ENCODE measurements at regions not wholly inside any gene's neighbourhood (a gene's known extent, or its start where the extent isn't known, plus 50 kb on each side); places are given as distances from the start of the nearest gene placed in this dataset.
"Not testable (repeated sequence)": the region's sequence is repeated elsewhere in the genome, so short reads cannot be mapped to it uniquely, and the experiment has no call there.

- not testable (repeated sequence) for DNase-seq (ENCODE audit: low spot score)
Measured at GRCh38 chr5:88615767-88616166, 267.2 kb downstream of the MEF2C start.

GRCh38 chr5:88613051-88613450 is 269.9 kb downstream of the MEF2C start:
- no peak for DNase-seq (ENCODE audit: low spot score)

GRCh38 chr5:88610586-88610985 is 272.4 kb downstream of the MEF2C start:
- no peak for DNase-seq (ENCODE audit: low spot score)

- DNase-seq (ENCODE audit: low spot score), result no peak
Measured at GRCh38 chr5:88607492-88607891, 275.5 kb downstream of the MEF2C start.

- DNase-seq (ENCODE audit: low spot score), result no peak
Measured at GRCh38 chr5:88606626-88607025, 276.4 kb downstream of the MEF2C start.

- no peak for DNase-seq (ENCODE audit: low spot score)
Measured at GRCh38 chr5:88606173-88606572, 276.8 kb downstream of the MEF2C start.

GRCh38 chr5:88602584-88602983 is 280.4 kb downstream of the MEF2C start:
- DNase-seq (ENCODE audit: low spot score), result peak; percentile 49

- no peak for DNase-seq (ENCODE audit: low spot score)
Measured at GRCh38 chr5:88594441-88594840, 288.5 kb downstream of the MEF2C start.

- no peak for DNase-seq (ENCODE audit: low spot score)
Measured at GRCh38 chr5:88588609-88589008, 294.4 kb downstream of the MEF2C start.

GRCh38 chr5:88583471-88583870 is 299.5 kb downstream of the MEF2C start:
- DNase-seq (ENCODE audit: low spot score), result no peak

- no peak for DNase-seq (ENCODE audit: low spot score)
Measured at GRCh38 chr5:88558366-88558765, 289.7 kb upstream of the TMEM161B start.

GRCh38 chr5:88557881-88558280 is 289.2 kb upstream of the TMEM161B start:
- DNase-seq (ENCODE audit: low spot score), result no peak

GRCh38 chr5:88557131-88557530 is 288.5 kb upstream of the TMEM161B start:
- no peak for DNase-seq (ENCODE audit: low spot score)

GRCh38 chr5:88556406-88556805 is 287.8 kb upstream of the TMEM161B start:
- no peak for DNase-seq (ENCODE audit: low spot score)

GRCh38 chr5:88555674-88556073 is 287.0 kb upstream of the TMEM161B start:
- DNase-seq (ENCODE audit: low spot score), result peak; percentile 25

- DNase-seq (ENCODE audit: low spot score), result no peak
Measured at GRCh38 chr5:88553986-88554385, 285.3 kb upstream of the TMEM161B start.

GRCh38 chr5:88553136-88553875 is 284.7 kb upstream of the TMEM161B start:
- DNase-seq (ENCODE audit: low spot score), result no peak

- peak; percentile 11 for DNase-seq (ENCODE audit: low spot score)
Measured at GRCh38 chr5:88552426-88552825, 283.8 kb upstream of the TMEM161B start.

GRCh38 chr5:88551724-88552345 is 283.2 kb upstream of the TMEM161B start:
- no peak for DNase-seq (ENCODE audit: low spot score)

- DNase-seq (ENCODE audit: low spot score), result no peak
Measured at GRCh38 chr5:88550736-88551135, 282.1 kb upstream of the TMEM161B start.

GRCh38 chr5:88548136-88548805 is 279.6 kb upstream of the TMEM161B start:
- DNase-seq (ENCODE audit: low spot score), result no peak

GRCh38 chr5:88545338-88545737 is 276.7 kb upstream of the TMEM161B start:
- no peak for DNase-seq (ENCODE audit: low spot score)

- DNase-seq (ENCODE audit: low spot score), result no peak
Measured at GRCh38 chr5:88544671-88545070, 276.0 kb upstream of the TMEM161B start.
